ENCODE measurements at regions not wholly inside any gene's neighbourhood (a gene's known extent, or its start where the extent isn't known, plus 50 kb on each side); places are given as distances from the start of the nearest gene placed in this dataset.
A peak's percentile ranks its signal among the peaks of the same experiment; 100 is the strongest.

DNA sequence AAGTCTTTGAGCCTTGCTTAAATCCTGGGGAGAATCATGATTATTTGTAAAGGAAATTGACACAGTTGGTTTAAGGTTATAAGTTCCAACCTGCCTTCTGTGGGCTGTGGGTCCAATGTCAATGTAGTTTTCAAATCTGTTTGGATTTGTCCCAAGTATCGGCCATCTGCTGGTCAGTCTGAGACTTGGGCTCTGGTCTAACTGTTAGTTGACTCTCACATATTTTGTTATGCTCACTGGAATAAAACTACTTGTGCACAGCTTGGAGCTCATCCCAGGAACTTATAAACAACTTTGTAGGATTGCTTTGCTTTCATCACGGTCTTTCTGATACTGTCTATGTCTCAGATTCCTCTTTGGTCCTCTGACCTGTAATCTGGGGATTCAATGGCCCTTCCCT lies 1026.2 kb upstream of the ZEB2 start:
- no peaks in the 10 kb centered on the region for H3K36me3 ChIP-seq (ENCODE audit: insufficient read depth, low read length)
- no peaks in the 10 kb centered on the region for H3K9me3 Mint-ChIP-seq (ENCODE audit: unreplicated experiment)
- H4K20me1 ChIP-seq (ENCODE audit: insufficient read depth, low read length) = no peaks in the 10 kb centered on the region
- no peaks in the 10 kb centered on the region for H3K27me3 Mint-ChIP-seq (ENCODE audit: low read depth, unreplicated experiment)
- no peaks in the 10 kb centered on the region for H3K27me3 ChIP-seq (ENCODE audit: insufficient read depth, low read length)
- H3K9ac ChIP-seq (ENCODE audit: low read length) = no peak overlapping the region
- H3K4me2 ChIP-seq (ENCODE audit: low read length) = no peak overlapping the region
- TF ChIP-seq, protein P1, sequence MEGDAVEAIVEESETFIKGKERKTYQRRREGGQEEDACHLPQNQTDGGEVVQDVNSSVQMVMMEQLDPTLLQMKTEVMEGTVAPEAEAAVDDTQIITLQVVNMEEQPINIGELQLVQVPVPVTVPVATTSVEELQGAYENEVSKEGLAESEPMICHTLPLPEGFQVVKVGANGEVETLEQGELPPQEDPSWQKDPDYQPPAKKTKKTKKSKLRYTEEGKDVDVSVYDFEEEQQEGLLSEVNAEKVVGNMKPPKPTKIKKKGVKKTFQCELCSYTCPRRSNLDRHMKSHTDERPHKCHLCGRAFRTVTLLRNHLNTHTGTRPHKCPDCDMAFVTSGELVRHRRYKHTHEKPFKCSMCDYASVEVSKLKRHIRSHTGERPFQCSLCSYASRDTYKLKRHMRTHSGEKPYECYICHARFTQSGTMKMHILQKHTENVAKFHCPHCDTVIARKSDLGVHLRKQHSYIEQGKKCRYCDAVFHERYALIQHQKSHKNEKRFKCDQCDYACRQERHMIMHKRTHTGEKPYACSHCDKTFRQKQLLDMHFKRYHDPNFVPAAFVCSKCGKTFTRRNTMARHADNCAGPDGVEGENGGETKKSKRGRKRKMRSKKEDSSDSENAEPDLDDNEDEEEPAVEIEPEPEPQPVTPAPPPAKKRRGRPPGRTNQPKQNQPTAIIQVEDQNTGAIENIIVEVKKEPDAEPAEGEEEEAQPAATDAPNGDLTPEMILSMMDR (IDR thresholded peaks at IDR 0.05; ENCODE audit: insufficient read depth, low read depth, low read length) = peak; percentile 47
- no peak for TF ChIP-seq EZH2 (IDR thresholded peaks at IDR 0.05; ENCODE audit: insufficient read depth, low read length)
- H3K9me3 ChIP-seq (ENCODE audit: insufficient read depth, low read depth, low read length) = no peaks in the 10 kb centered on the region
- H2AFZ ChIP-seq (ENCODE audit: low read depth, low read length) = peak overlapping the region; percentile 5
- DNase-seq (ENCODE audit: low read depth) (no peak), FAIRE-seq (no peak)
- H3K4me1 Mint-ChIP-seq (ENCODE audit: low read depth, unreplicated experiment) = no peaks in the 10 kb centered on the region
- no peaks in the 10 kb centered on the region for H3K4me1 ChIP-seq (ENCODE audit: insufficient read depth, low read length)
- no peaks in the 10 kb centered on the region for H3K36me3 Mint-ChIP-seq (ENCODE audit: low read depth, unreplicated experiment)
- H3K27ac ChIP-seq (ENCODE audit: low read depth, low read length) = no peak overlapping the region
- H3K79me2 ChIP-seq (ENCODE audit: insufficient read depth, low read length) = no peaks in the 10 kb centered on the region
- no peak overlapping the region for H3K4me3 ChIP-seq (ENCODE audit: insufficient read depth, low read depth, low read length)
- H3K4me3 Mint-ChIP-seq (ENCODE audit: unreplicated experiment) = no peak overlapping the region
- no peak overlapping the region for H3K27ac Mint-ChIP-seq (ENCODE audit: unreplicated experiment)

DNA sequence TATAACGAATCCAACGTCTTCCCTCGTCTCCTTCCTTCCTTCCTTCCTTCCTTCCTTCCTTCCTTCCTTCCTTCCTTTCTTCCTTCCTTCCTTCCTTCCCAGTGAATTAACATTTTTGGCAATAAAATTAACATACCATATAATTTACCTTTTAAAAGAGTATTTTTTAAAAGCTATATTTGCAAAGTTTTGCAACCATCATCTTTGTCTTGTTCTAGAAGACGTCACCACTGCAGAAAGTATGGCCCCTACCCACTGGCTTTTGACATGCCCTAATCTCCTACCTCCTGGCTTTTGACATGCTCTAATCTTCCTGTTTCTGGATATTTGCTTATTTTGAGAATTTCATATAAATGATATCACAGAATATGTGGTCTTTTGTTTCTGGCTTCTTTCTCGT lies 1023.9 kb upstream of the ZEB2 start:
- Histone ChIP-seq H3K9me3 (ENCODE audit: insufficient read depth, low read depth, low read length) (no peaks in the 10 kb centered on the region), H3K4me1 (ENCODE audit: insufficient read depth, low read length) (no peaks in the 10 kb centered on the region), H3K36me3 (ENCODE audit: insufficient read depth, low read length) (no peaks in the 10 kb centered on the region), H3K9ac (ENCODE audit: low read length) (no peak overlapping the region), H3K4me2 (ENCODE audit: low read length) (no peak overlapping the region), H4K20me1 (ENCODE audit: insufficient read depth, low read length) (no peaks in the 10 kb centered on the region), H3K27me3 (ENCODE audit: insufficient read depth, low read length) (no peaks in the 10 kb centered on the region), H3K4me3 (ENCODE audit: insufficient read depth, low read depth, low read length) (no peak overlapping the region), H2AFZ (ENCODE audit: low read depth, low read length) (no peak overlapping the region), H3K27ac (ENCODE audit: low read depth, low read length) (no peak overlapping the region), H3K79me2 (ENCODE audit: insufficient read depth, low read length) (no peaks in the 10 kb centered on the region)
- DNase-seq (ENCODE audit: low read depth) = no peak
- Mint-ChIP-seq H3K4me1 (ENCODE audit: low read depth, unreplicated experiment) (no peaks in the 10 kb centered on the region), H3K9me3 (ENCODE audit: unreplicated experiment) (no peaks in the 10 kb centered on the region), H3K4me3 (ENCODE audit: unreplicated experiment) (no peak overlapping the region), H3K36me3 (ENCODE audit: low read depth, unreplicated experiment) (no peaks in the 10 kb centered on the region), H3K27ac (ENCODE audit: unreplicated experiment) (no peak overlapping the region), H3K27me3 (ENCODE audit: low read depth, unreplicated experiment) (no peaks in the 10 kb centered on the region)
- FAIRE-seq = no peak
- TF ChIP-seq, protein P1 (IDR thresholded peaks at IDR 0.05; ENCODE audit: insufficient read depth, low read depth, low read length) = no peak
- no peak for TF ChIP-seq EZH2 (IDR thresholded peaks at IDR 0.05; ENCODE audit: insufficient read depth, low read length)

DNA sequence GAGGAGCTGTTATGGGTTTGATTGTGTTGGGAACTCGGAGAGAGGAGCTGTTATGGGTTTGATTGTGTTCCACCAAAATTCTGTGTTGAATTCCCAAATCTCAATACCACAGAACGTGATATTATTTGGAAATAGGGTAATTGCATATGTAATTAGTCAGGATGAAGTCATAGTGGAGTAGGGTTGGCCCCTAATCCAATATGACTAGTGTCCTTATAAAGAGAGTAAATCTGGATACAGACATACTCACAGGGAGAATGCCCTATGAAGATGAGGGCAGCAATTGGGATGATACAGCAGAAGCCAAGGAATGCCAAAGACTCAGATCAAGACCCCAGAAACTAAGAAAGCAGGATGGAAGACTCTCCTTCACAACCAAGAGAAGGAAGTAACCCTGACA lies 1023.2 kb upstream of the ZEB2 start:
- H3K4me2 ChIP-seq (ENCODE audit: low read length) = no peak overlapping the region
- FAIRE-seq = no peak
- H3K79me2 ChIP-seq (ENCODE audit: insufficient read depth, low read length) = no peaks in the 10 kb centered on the region
- H3K36me3 ChIP-seq (ENCODE audit: insufficient read depth, low read length) = no peaks in the 10 kb centered on the region
- no peak overlapping the region for H3K4me3 Mint-ChIP-seq (ENCODE audit: unreplicated experiment)
- H3K9ac ChIP-seq (ENCODE audit: low read length) = no peak overlapping the region
- no peaks in the 10 kb centered on the region for H3K36me3 Mint-ChIP-seq (ENCODE audit: low read depth, unreplicated experiment)
- H3K4me3 ChIP-seq (ENCODE audit: insufficient read depth, low read depth, low read length) = no peak overlapping the region
- no peaks in the 10 kb centered on the region for H3K9me3 ChIP-seq (ENCODE audit: insufficient read depth, low read depth, low read length)
- no peaks in the 10 kb centered on the region for H3K9me3 Mint-ChIP-seq (ENCODE audit: unreplicated experiment)
- no peaks in the 10 kb centered on the region for H3K4me1 ChIP-seq (ENCODE audit: insufficient read depth, low read length)
- no peaks in the 10 kb centered on the region for H3K4me1 Mint-ChIP-seq (ENCODE audit: low read depth, unreplicated experiment)
- no peaks in the 10 kb centered on the region for H3K27me3 Mint-ChIP-seq (ENCODE audit: low read depth, unreplicated experiment)
- H3K27ac ChIP-seq (ENCODE audit: low read depth, low read length) = no peak overlapping the region
- TF ChIP-seq, protein P1 (IDR thresholded peaks at IDR 0.05; ENCODE audit: insufficient read depth, low read depth, low read length) = no peak
- no peak for TF ChIP-seq EZH2 (IDR thresholded peaks at IDR 0.05; ENCODE audit: insufficient read depth, low read length)
- H3K27me3 ChIP-seq (ENCODE audit: insufficient read depth, low read length) = no peaks in the 10 kb centered on the region
- DNase-seq (ENCODE audit: low read depth) = no peak
- H3K27ac Mint-ChIP-seq (ENCODE audit: unreplicated experiment) = no peak overlapping the region
- no peaks in the 10 kb centered on the region for H4K20me1 ChIP-seq (ENCODE audit: insufficient read depth, low read length)
- no peak overlapping the region for H2AFZ ChIP-seq (ENCODE audit: low read depth, low read length)

Data from astrocyte (in vitro differentiated cells and primary cell).